Dermis microvascular lymphatic vessel endothelial cell (primary cell): ENCODE measurements at regions not wholly inside any gene's neighbourhood (a gene's known extent, or its start where the extent isn't known, plus 50 kb on each side); places are given as distances from the start of the nearest gene placed in this dataset.

ENCODE experiments used
- DNase-seq, 2 donors: peaks; one replicate each; pipeline versions ENCODE4 v3.0.0 to v3.0.0-alpha.2; 2010; ENCODE audit warnings: low read depth in 2 of 2

GRCh38 chr3:76405196-76405595 lies 619.8 kb upstream of the ZNF717 start:
- DNase-seq = no peak

GRCh38 chr3:76410762-76411281 lies 625.5 kb upstream of the ZNF717 start:
- no peak for DNase-seq

DNA sequence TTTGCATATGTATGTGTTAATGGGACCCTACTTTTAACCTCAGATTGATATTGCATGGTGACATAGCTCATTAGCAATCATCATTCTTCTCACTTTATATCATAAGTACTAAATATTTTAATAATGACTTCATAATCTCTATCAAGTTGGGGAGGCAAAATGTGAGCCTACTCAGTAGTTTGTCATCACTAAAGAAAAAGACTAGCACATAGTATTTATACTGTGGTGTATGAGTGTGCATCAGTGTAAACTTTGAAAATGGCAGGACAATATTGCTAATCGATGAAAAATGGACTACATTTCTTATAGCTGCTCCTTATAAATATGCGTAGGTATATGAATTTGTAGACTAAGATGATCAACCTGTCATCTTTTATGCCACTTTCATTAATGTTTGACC lies 624.5 kb upstream of the ROBO2 start:
- no peak for DNase-seq

DNA sequence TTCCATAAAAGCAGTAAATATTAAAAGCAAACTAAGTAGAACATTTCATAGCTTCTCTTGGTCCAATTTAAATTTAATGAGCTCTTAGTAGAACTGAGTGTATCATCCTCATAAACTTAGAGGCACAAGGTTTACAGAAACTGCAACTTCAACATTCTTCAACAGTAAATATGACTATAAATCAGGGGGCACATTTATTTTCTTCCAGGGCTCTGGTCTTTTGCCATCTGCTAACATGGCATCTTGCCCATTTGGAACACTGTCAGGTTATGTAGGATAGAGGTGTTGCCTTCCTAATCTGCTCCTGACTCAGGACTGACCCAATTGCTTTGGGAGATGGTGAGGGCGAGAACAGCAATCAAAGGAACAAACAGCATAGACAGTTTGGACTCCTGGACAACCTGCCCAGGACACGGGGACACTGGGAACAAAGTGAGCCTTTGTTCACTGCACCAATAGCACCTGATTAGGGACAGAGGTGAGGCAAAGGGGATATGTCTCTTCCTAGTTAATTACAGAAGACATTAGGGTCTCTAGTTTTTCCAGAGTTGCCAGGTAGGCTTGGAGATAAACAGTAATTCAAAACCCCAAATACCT lies 610.2 kb upstream of the ROBO2 start:
- DNase-seq = no peak

- no peak for DNase-seq
Measured at GRCh38 chr3:76432396-76432795, 607.5 kb upstream of the ROBO2 start.

GRCh38 chr3:76436894-76437293 lies 603.0 kb upstream of the ROBO2 start:
- no peak for DNase-seq

DNA sequence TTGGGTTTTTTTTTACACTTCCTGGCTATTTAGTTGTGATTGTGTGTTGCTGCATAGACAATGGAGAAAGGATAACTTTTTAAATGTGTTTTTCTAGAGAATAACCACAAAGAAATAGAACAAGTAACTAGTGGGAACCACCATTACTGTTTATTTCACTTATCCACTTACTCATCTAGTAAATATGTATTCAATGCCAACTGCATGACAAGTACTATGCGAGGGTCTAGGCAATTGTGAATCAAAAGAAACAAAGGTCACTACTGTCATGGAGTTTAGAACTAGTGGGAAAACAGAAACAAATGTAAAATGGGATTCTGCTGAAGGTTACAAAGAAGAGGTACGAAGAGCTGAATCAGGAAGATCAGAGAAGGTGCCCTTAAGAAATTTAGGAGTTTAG lies 600.9 kb upstream of the ROBO2 start:
- DNase-seq = no peak

GRCh38 chr3:76442374-76442915 lies 597.5 kb upstream of the ROBO2 start:
- no peak for DNase-seq

DNA sequence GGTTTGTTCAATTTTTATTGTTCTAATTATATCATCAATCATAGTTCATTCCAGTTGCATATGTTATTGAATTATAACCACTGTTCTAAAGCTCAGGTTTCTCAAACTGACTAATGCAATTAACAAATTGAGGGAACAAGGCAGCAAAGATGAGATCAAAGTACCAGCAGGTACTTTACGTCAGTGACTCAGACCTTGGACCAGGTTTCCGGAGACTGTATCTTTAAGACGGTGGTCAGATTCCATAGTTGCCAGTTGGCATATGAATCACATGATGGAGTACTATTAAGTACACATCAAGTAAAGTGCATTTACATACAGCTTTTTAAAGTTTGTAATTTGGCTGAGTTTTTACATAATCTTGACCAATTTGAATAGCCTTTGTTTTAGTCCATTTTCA lies 583.6 kb upstream of the ROBO2 start:
- DNase-seq = no peak

GRCh38 chr3:76463501-76463900 lies 576.4 kb upstream of the ROBO2 start:
- no peak for DNase-seq

DNA sequence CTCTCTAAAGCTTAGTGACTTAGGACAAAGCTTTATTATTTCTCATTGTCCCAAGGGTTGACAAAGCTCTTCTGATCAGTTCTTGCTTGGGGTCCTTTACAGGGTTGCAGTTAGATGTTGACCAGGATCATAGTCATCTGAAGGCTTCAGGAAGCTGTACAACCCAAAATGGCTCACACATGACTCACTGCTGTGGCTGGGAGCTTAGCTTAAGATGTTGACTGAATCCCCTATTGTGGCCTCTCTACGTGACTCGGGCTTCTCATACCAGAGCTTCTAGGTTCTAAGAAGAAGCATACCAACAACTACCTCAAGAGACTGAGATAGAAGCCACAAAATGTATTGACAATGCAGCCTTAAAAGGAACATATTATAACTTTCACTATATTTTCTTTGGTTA lies 569.6 kb upstream of the ROBO2 start:
- DNase-seq = no peak

DNA sequence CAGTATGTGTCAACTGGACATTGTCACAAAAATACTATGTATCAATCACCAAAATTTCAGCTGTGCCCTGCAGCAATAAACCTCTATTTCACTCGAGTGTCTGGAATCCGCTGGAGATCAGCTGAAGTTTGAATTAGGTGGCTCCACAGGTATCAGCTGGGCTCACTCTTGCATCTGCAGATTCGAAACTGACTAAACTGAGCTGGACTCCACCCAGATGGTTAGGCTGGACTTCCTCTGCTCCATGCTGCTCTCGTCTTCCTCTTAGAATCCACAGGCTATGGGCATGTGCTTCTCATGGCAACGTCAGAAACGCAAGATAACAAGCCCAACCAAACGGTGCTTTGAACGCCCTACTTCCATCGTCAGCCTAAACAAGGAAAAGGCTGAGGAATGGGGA lies 565.3 kb upstream of the ROBO2 start:
- DNase-seq = no peak

DNA sequence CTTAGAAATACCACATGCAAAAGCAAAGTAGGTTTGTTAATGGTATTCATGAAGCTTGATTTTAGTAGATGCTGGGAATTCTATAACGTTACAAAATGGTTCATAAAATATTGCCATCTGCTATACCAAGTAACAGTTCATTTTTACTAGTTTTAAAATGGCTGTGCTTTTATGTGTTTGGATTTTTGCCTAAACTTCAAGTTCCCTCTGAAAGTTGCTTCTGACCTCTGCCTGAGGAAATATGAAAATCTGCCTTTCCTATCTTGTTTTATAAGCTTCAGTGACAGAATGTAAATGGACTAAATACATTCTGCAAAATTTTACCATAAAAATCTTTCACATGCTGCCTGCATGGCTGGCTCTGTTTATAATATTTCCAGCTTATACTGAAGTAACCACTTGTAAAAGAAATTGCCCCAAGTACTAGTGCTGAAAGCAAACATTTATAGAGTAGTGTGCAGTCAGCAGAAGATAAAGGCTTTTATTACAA lies 560.7 kb upstream of the ROBO2 start:
- DNase-seq = no peak

DNA sequence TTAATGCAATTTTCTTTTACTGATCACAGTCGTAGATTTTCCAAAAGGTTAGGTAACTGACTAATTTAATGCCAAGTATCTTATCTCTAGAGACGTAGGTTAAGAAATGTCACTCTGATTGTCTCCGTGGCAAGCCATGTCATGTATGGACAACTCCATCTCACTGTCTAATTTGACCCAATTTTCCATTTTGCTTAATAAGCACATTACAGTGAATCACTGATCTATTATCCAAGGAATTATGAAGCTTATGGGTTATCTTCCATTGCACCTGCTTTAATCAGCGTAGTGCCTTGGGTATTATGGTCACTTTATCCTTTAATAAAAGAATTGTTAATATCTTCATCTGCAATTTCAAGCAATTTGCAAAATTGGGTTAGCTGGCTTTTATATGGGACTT lies 557.4 kb upstream of the ROBO2 start:
- DNase-seq = no peak

DNA sequence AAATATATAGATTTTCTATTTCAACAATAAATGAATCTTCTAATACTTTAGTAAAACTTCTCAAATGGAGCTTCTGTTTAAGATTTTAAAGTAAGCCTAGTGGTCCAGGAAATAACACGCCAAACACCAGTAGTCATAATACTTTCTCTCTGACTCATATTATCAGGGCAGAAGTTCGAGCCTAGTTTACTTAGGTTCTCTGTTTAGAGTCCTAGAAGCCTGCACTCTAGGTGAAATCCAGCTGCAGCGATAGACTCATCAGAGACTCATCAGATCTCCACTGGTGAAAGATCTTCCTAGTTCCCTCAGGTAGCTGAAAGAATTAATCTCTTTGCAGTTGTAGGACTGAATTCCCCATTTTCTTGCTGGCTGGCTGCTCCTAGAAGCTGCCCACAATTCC lies 552.5 kb upstream of the ROBO2 start:
- no peak for DNase-seq

- no peak for DNase-seq
Measured at GRCh38 chr3:76490064-76490463, 549.8 kb upstream of the ROBO2 start.

GRCh38 chr3:76495216-76495615 lies 544.7 kb upstream of the ROBO2 start:
- no peak for DNase-seq

DNA sequence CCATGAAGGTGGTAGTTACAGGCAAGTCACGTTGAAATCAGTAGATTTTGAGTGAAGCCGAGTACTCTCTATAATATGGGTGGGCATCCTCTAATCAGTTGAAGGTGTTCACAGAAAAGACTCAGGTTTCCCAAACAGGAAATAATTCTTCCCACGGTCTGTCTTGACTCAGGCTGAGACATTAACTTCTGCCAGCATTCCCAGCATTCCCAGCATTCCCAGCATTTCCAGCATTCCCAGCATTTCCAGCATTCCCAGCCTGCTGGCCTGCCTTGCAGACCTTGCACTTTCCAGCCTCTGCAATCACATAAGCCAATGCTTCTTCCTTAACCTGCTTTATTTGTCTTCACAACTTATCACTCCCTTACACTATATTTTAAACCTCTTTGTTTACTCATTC lies 542.3 kb upstream of the ROBO2 start:
- DNase-seq = no peak

DNA sequence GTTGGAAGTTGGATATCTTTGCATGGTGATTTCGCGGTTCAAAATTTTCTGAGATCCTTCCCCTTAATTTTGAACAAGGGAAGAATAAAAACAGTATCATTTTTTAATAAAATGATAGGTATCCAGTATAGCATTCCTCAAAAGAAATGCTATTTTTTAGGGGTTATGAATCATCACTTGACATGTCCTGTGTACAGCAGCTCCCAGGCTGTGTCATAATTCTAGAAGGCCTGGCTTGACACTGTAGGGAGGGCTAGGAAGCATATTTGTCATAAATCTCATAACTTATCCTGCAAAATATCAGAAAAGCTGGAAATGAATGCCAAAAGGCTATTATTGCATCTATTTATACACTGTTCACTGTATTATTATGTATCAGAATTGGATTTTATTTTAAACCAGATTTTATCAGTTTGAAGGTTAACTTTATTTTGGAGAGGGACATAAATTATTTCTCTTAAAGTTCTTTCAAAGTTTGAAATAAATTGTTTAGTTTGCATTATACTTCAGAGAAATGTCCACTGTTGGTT lies 539.1 kb upstream of the ROBO2 start:
- DNase-seq = no peak

- DNase-seq = no peak
Measured at GRCh38 chr3:76501315-76501714, 538.6 kb upstream of the ROBO2 start.

- no peak for DNase-seq
Measured at GRCh38 chr3:76502076-76502475, 537.8 kb upstream of the ROBO2 start.

DNA sequence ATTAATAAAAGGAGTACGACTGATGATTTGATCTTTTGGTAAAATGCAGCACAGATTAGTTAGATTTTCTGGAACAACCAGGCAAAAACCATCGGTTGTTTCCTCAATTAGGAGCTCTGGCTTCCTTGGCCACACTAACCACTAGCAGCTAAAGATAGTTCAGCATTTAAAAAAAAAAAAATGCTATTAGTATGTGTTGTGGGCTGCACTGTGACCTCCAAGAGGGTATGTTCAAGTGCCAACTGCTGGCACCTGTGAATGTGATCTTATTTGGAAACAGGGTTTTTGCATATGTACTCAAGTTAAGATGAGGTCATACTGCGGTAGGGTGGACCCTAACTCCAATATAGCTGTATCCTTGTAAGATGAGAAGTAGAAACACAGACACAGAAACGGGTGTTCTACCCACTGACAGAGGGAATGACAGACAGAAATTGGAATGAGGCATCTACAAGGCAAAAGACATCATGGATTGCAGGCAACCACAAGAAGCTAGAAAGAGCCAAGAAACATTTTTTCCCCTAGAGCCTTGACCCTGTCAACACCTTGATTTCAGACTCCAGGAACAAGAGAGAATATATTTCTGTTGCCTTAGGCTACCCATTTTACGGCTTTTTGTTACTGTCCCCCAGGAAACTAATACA lies 534.6 kb upstream of the ROBO2 start:
- no peak for DNase-seq
